WTC11 (cell line): ENCODE measurements at regions not wholly inside any gene's neighbourhood (a gene's known extent, or its start where the extent isn't known, plus 50 kb on each side); places are given as distances from the start of the nearest gene placed in this dataset.

Experiments used
- ATAC-seq: fragments of 200-7000 bp; cut with Tn5 transposase; 2 replicates; pipeline ENCODE4 v1.10.0; 2021; ENCODE audit warnings: mild to moderate bottlenecking, moderate library complexity
- CTCF ChIA-PET: fragments of 300-600 bp; sonication (Branson Sonifier 250); formaldehyde crosslinking; loops from one replicate; lab custom pipeline; 2021; ENCODE audit warnings: antibody characterized with exemption; lab: Charles Lee
- POLR2A ChIA-PET: fragments of 350-600 bp; sonication (Branson Sonifier 250); formaldehyde crosslinking; loops from one replicate; lab custom pipeline; 2021; ENCODE audit warnings: antibody characterized with exemption; lab: Charles Lee
- DNase-seq: peaks from one replicate; pipeline ENCODE4 v3.0.0; 2021; ENCODE audit warnings: low spot score
- H3K27ac Mint-ChIP-seq: 2 replicates; pipeline ENCODE4 v1.8.0; 2021; ENCODE audit warnings: mixed read lengths
- H3K27me3 Mint-ChIP-seq: 2 replicates; pipeline ENCODE4 v1.8.0; 2021; ENCODE audit warnings: low read depth, mild to moderate bottlenecking, moderate library complexity, mixed read lengths
- H3K36me3 Mint-ChIP-seq: 2 replicates; pipeline ENCODE4 v1.8.0; 2021; ENCODE audit warnings: mixed read lengths
- H3K4me1 Mint-ChIP-seq: 2 replicates; pipeline ENCODE4 v1.8.0; 2022; ENCODE audit warnings: mixed read lengths
- H3K4me3 Mint-ChIP-seq: 2 replicates; pipeline ENCODE4 v1.8.0; 2021; ENCODE audit warnings: mild to moderate bottlenecking, moderate library complexity, mixed read lengths
- H3K9me3 Mint-ChIP-seq: 2 replicates; pipeline ENCODE4 v1.8.0; 2021; ENCODE audit warnings: mixed read lengths
- FOXK1 ChIP-seq: sonication (generic); formaldehyde crosslinking; IDR thresholded peaks from 2 replicates; pipeline ENCODE4 v1.8.0; 2022; ENCODE audit warnings: mild to moderate bottlenecking, moderate library complexity, missing genetic modification reagents
- GABPB1 ChIP-seq: sonication (generic); formaldehyde crosslinking; IDR thresholded peaks from 2 replicates; pipeline ENCODE4 v1.8.1; 2023; ENCODE audit warnings: mild to moderate bottlenecking, missing genetic modification reagents
- MXD4 ChIP-seq: fragments of 250-450 bp; sonication (Bioruptor Pico); IDR thresholded peaks from 2 replicates; pipeline ENCODE4 v1.8.0; 2021; ENCODE audit warnings: mild to moderate bottlenecking, moderate library complexity, borderline replicate concordance
- NR2C2 ChIP-seq: sonication (generic); formaldehyde crosslinking; IDR thresholded peaks from 2 replicates; pipeline ENCODE4 v1.8.0; 2022; ENCODE audit warnings: mild to moderate bottlenecking, missing genetic modification reagents
- ZNF121 ChIP-seq: sonication (generic); formaldehyde crosslinking; IDR thresholded peaks from 2 replicates; pipeline ENCODE4 v1.8.0; 2023; ENCODE audit warnings: missing genetic modification reagents
- ZNF219 ChIP-seq: sonication (generic); formaldehyde crosslinking; IDR thresholded peaks from 2 replicates; pipeline ENCODE4 v1.8.0; 2023; ENCODE audit warnings: missing genetic modification reagents, mild to moderate bottlenecking, borderline replicate concordance
- ZNF232 ChIP-seq: sonication (generic); formaldehyde crosslinking; IDR thresholded peaks from 2 replicates; pipeline ENCODE4 v1.8.0; 2022; ENCODE audit warnings: mild to moderate bottlenecking, missing genetic modification reagents
- ZNF671 ChIP-seq: fragments of 250-450 bp; sonication (Bioruptor Pico); IDR thresholded peaks from 2 replicates; pipeline ENCODE4 v1.8.0; 2021; ENCODE audit warnings: mild to moderate bottlenecking
- TF ChIP-seq, protein P1 (sequence below): sonication (generic); formaldehyde crosslinking; IDR thresholded peaks from 2 replicates; pipeline ENCODE4 v1.8.1; 2023; ENCODE audit warnings: mild to moderate bottlenecking, moderate library complexity, missing genetic modification reagents
- TF ChIP-seq, protein P2 (sequence below): fragments of 250-450 bp; sonication (Bioruptor Pico); IDR thresholded peaks from 2 replicates; pipeline ENCODE4 v1.9.0; 2021; ENCODE audit warnings: mild to moderate bottlenecking, borderline replicate concordance
- TF ChIP-seq, protein P3 (sequence below): sonication (generic); formaldehyde crosslinking; IDR thresholded peaks from 2 replicates; pipeline ENCODE4 v1.8.1; 2022; ENCODE audit warnings: mild to moderate bottlenecking, missing genetic modification reagents, moderate library complexity, borderline replicate concordance
- TF ChIP-seq, protein P4 (sequence below): sonication (generic); formaldehyde crosslinking; IDR thresholded peaks from 2 replicates; pipeline ENCODE4 v1.8.0; 2022; ENCODE audit warnings: mild to moderate bottlenecking, missing genetic modification reagents
- TF ChIP-seq, protein P5 (sequence below): sonication (generic); formaldehyde crosslinking; IDR thresholded peaks from 2 replicates; pipeline ENCODE4 v1.8.1; 2022; ENCODE audit warnings: low read depth, missing genetic modification reagents, borderline replicate concordance
- TF ChIP-seq, protein P6 (sequence below): sonication (generic); formaldehyde crosslinking; conservative IDR thresholded peaks from 2 replicates; pipeline ENCODE4 v1.8.1; 2023; ENCODE audit warnings: mild to moderate bottlenecking, low read depth, missing genetic modification reagents, moderate library complexity
- TF ChIP-seq, protein P7 (sequence below): sonication (generic); formaldehyde crosslinking; IDR thresholded peaks from 2 replicates; pipeline ENCODE4 v1.8.0; 2022; ENCODE audit warnings: mild to moderate bottlenecking, missing genetic modification reagents
- TF ChIP-seq, protein P8 (sequence below): fragments of 250-450 bp; sonication (Bioruptor Pico); IDR thresholded peaks from 2 replicates; pipeline ENCODE4 v1.8.0; 2021; ENCODE audit warnings: mild to moderate bottlenecking

DNA sequence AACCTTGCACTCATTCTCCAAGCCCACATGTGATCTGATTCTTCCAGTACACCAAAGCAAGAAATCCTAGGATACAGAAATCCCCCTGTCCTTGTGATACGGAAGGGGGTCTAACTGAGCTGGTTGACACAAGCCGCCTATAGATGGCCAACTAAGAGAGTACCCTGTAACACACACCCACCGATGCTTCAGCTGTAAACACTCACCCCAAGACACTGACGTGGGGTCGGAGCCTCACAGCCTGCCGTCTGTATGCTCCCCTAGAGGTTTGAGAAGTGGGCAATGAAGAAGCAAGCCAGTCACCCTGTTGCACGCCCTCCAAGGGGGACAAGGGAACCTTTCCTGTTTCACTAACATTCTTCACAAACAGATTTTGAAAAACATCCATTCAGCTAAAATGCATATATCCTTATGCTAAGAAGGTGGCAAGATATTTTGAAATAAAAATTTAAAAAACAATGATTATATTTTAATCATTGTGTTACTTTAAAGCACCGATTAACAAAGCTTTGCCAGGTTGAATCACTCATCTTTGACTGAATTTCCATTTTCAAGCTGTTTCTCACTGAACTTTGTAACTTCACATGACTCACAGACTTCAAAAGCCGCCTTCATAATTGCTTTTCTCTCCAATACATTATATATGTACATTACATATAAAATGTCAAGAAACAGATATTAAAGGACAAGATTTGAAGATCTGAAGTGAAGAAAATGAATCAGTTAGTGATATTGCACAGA lies 329.3 kb downstream of the ARL4A start (continued):
- TF ChIP-seq, protein P1, sequence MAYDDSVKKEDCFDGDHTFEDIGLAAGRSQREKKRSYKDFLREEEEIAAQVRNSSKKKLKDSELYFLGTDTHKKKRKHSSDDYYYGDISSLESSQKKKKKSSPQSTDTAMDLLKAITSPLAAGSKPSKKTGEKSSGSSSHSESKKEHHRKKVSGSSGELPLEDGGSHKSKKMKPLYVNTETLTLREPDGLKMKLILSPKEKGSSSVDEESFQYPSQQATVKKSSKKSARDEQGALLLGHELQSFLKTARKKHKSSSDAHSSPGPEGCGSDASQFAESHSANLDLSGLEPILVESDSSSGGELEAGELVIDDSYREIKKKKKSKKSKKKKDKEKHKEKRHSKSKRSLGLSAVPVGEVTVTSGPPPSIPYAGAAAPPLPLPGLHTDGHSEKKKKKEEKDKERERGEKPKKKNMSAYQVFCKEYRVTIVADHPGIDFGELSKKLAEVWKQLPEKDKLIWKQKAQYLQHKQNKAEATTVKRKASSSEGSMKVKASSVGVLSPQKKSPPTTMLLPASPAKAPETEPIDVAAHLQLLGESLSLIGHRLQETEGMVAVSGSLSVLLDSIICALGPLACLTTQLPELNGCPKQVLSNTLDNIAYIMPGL = no peak
- TF ChIP-seq NR2C2 (CRISPR knock-in tag) (no peak), ZNF671 (CRISPR knock-in tag) (no peak)
- TF ChIP-seq, protein P2, sequence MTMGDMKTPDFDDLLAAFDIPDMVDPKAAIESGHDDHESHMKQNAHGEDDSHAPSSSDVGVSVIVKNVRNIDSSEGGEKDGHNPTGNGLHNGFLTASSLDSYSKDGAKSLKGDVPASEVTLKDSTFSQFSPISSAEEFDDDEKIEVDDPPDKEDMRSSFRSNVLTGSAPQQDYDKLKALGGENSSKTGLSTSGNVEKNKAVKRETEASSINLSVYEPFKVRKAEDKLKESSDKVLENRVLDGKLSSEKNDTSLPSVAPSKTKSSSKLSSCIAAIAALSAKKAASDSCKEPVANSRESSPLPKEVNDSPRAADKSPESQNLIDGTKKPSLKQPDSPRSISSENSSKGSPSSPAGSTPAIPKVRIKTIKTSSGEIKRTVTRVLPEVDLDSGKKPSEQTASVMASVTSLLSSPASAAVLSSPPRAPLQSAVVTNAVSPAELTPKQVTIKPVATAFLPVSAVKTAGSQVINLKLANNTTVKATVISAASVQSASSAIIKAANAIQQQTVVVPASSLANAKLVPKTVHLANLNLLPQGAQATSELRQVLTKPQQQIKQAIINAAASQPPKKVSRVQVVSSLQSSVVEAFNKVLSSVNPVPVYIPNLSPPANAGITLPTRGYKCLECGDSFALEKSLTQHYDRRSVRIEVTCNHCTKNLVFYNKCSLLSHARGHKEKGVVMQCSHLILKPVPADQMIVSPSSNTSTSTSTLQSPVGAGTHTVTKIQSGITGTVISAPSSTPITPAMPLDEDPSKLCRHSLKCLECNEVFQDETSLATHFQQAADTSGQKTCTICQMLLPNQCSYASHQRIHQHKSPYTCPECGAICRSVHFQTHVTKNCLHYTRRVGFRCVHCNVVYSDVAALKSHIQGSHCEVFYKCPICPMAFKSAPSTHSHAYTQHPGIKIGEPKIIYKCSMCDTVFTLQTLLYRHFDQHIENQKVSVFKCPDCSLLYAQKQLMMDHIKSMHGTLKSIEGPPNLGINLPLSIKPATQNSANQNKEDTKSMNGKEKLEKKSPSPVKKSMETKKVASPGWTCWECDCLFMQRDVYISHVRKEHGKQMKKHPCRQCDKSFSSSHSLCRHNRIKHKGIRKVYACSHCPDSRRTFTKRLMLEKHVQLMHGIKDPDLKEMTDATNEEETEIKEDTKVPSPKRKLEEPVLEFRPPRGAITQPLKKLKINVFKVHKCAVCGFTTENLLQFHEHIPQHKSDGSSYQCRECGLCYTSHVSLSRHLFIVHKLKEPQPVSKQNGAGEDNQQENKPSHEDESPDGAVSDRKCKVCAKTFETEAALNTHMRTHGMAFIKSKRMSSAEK (CRISPR knock-in tag) = no peak
- TF ChIP-seq, protein P3, sequence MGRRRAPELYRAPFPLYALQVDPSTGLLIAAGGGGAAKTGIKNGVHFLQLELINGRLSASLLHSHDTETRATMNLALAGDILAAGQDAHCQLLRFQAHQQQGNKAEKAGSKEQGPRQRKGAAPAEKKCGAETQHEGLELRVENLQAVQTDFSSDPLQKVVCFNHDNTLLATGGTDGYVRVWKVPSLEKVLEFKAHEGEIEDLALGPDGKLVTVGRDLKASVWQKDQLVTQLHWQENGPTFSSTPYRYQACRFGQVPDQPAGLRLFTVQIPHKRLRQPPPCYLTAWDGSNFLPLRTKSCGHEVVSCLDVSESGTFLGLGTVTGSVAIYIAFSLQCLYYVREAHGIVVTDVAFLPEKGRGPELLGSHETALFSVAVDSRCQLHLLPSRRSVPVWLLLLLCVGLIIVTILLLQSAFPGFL (CRISPR knock-in tag) = no peak

DNA sequence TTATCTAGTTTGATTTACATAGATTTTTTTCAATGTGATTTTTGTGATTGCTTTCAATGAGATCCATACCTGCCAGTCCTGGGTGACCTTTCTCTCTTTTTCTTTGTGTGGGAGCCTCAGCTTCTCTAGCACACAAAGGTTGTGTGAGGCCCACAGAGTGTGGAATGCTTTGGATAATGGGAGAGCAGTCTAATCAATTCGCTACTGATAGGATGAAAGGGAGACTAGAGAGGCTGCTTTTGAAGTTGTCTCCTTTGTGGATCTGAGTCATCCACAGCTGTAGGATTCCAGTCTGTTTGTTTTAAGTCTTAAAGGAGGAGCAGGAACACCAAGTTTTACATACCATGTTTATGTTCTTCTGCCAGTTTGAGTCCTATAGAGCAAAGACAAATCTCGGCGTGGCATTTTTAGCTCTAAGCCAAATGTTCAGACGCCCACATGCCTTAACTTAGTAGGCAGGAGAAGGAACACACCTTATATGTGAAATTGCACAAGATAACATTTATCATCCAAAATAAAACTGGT lies 330.0 kb downstream of the ARL4A start:
- H3K36me3 Mint-ChIP-seq = no peaks in the 10 kb centered on the region
- POLR2A ChIA-PET = no interaction called here
- no peak for DNase-seq
- no peaks in the 10 kb centered on the region for H3K9me3 Mint-ChIP-seq
- CTCF ChIA-PET = interaction anchor here (4.7 kb wide), 1 partner anchor 331 kb away, joined by 18 read pairs; the partner anchor contains the start of gene ARL4A
- H3K27ac Mint-ChIP-seq = no peak overlapping the region
- ATAC-seq = peak; percentile 86
- no peaks in the 10 kb centered on the region for H3K27me3 Mint-ChIP-seq
- TF ChIP-seq MXD4 (CRISPR knock-in tag) (no peak), GABPB1 (CRISPR knock-in tag) (0 out of 2 replicates have a peak, but pooled peaks have one; percentile 48)
- H3K4me3 Mint-ChIP-seq = no peak overlapping the region
- H3K4me1 Mint-ChIP-seq = peaks cover 42% of the 10 kb centered on the region

DNA sequence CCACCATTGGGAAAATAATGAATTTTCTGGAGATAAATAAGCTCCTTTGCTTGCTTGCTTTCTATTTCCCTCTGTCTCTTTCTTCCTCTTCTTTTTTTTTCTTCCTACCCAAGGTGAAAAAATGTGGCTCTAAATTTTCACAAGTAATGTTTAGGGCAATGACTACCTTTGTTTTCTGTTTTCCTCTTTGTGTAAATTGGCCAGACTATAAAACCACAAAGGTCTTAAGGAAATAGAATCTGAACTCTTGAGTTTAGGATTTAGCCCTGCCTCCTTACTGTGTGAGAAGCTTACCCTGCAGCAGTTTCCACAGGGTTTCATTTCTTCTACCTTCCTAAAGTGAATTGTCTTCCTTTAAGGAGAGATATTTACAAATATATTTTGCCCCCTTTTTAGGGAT lies 330.4 kb downstream of the ARL4A start:
- H3K27ac Mint-ChIP-seq = peak overlapping the region; percentile 90
- no peak overlapping the region; the same call in 1 of the 2 replicates for H3K4me3 Mint-ChIP-seq
- H3K36me3 Mint-ChIP-seq = no peaks in the 10 kb centered on the region
- ATAC-seq (no peak), DNase-seq (no peak)
- peaks cover 43% of the 10 kb centered on the region for H3K4me1 Mint-ChIP-seq
- CTCF ChIA-PET = interaction anchor here (4.7 kb wide), 1 partner anchor 331 kb away, joined by 18 read pairs; the partner anchor contains the start of gene ARL4A
- H3K27me3 Mint-ChIP-seq = no peaks in the 10 kb centered on the region
- POLR2A ChIA-PET = no interaction called here
- no peaks in the 10 kb centered on the region for H3K9me3 Mint-ChIP-seq
- TF ChIP-seq, protein P4, sequence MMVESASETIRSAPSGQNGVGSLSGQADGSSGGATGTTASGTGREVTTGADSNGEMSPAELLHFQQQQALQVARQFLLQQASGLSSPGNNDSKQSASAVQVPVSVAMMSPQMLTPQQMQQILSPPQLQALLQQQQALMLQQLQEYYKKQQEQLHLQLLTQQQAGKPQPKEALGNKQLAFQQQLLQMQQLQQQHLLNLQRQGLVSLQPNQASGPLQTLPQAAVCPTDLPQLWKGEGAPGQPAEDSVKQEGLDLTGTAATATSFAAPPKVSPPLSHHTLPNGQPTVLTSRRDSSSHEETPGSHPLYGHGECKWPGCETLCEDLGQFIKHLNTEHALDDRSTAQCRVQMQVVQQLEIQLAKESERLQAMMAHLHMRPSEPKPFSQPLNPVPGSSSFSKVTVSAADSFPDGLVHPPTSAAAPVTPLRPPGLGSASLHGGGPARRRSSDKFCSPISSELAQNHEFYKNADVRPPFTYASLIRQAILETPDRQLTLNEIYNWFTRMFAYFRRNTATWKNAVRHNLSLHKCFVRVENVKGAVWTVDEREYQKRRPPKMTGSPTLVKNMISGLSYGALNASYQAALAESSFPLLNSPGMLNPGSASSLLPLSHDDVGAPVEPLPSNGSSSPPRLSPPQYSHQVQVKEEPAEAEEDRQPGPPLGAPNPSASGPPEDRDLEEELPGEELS (CRISPR knock-in tag) = no peak
- no peak for TF ChIP-seq FOXK1 (CRISPR knock-in tag)
- TF ChIP-seq ZNF232 (CRISPR knock-in tag) = no peak
- no peak for TF ChIP-seq ZNF121 (CRISPR knock-in tag)
- TF ChIP-seq, protein P5, sequence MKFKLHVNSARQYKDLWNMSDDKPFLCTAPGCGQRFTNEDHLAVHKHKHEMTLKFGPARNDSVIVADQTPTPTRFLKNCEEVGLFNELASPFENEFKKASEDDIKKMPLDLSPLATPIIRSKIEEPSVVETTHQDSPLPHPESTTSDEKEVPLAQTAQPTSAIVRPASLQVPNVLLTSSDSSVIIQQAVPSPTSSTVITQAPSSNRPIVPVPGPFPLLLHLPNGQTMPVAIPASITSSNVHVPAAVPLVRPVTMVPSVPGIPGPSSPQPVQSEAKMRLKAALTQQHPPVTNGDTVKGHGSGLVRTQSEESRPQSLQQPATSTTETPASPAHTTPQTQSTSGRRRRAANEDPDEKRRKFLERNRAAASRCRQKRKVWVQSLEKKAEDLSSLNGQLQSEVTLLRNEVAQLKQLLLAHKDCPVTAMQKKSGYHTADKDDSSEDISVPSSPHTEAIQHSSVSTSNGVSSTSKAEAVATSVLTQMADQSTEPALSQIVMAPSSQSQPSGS = no peak
- TF ChIP-seq, protein P6, sequence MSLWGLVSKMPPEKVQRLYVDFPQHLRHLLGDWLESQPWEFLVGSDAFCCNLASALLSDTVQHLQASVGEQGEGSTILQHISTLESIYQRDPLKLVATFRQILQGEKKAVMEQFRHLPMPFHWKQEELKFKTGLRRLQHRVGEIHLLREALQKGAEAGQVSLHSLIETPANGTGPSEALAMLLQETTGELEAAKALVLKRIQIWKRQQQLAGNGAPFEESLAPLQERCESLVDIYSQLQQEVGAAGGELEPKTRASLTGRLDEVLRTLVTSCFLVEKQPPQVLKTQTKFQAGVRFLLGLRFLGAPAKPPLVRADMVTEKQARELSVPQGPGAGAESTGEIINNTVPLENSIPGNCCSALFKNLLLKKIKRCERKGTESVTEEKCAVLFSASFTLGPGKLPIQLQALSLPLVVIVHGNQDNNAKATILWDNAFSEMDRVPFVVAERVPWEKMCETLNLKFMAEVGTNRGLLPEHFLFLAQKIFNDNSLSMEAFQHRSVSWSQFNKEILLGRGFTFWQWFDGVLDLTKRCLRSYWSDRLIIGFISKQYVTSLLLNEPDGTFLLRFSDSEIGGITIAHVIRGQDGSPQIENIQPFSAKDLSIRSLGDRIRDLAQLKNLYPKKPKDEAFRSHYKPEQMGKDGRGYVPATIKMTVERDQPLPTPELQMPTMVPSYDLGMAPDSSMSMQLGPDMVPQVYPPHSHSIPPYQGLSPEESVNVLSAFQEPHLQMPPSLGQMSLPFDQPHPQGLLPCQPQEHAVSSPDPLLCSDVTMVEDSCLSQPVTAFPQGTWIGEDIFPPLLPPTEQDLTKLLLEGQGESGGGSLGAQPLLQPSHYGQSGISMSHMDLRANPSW = no peak
- TF ChIP-seq, protein P7, sequence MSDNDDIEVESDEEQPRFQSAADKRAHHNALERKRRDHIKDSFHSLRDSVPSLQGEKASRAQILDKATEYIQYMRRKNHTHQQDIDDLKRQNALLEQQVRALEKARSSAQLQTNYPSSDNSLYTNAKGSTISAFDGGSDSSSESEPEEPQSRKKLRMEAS (CRISPR knock-in tag) = no peak
- TF ChIP-seq, protein P8, sequence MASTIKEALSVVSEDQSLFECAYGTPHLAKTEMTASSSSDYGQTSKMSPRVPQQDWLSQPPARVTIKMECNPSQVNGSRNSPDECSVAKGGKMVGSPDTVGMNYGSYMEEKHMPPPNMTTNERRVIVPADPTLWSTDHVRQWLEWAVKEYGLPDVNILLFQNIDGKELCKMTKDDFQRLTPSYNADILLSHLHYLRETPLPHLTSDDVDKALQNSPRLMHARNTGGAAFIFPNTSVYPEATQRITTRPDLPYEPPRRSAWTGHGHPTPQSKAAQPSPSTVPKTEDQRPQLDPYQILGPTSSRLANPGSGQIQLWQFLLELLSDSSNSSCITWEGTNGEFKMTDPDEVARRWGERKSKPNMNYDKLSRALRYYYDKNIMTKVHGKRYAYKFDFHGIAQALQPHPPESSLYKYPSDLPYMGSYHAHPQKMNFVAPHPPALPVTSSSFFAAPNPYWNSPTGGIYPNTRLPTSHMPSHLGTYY (CRISPR knock-in tag) = no peak
- TF ChIP-seq ZNF219 (CRISPR knock-in tag) = no peak
